DND-41 (cell line): ENCODE measurements at regions not wholly inside any gene's neighbourhood (a gene's known extent, or its start where the extent isn't known, plus 50 kb on each side); places are given as distances from the start of the nearest gene placed in this dataset.

Experiments
- ATAC-seq: fragments of 200-7000 bp; cut with Tn5 transposase; 3 replicates; pipeline ENCODE4 v1.9.1; 2021; ENCODE audit warnings: low read depth; ENCODE audit not compliant: insufficient read depth
- DNase-seq: peaks from one replicate; pipeline ENCODE4 v3.0.0-alpha.2; 2020
- H2AFZ ChIP-seq: 2 replicates; pipeline ENCODE4 v1.6.0; 2012; ENCODE audit warnings: low read depth, low read length
- H3K27ac ChIP-seq: 2 replicates; pipeline ENCODE4 v1.5.1; 2012; ENCODE audit warnings: low read length, inconsistent platforms
- H3K27me3 ChIP-seq: fragments of 200-600 bp; sonication (generic); 2 replicates; pipeline ENCODE4 v1.6.0; 2012; ENCODE audit warnings: low read length, mild to moderate bottlenecking, inconsistent platforms; ENCODE audit not compliant: insufficient read depth, poor library complexity
- H3K36me3 ChIP-seq: 2 replicates; pipeline ENCODE4 v1.5.1; 2012; ENCODE audit warnings: low read length, inconsistent platforms; ENCODE audit not compliant: insufficient read depth
- H3K4me1 ChIP-seq: 2 replicates; pipeline ENCODE4 v1.5.1; 2012; ENCODE audit warnings: mild to moderate bottlenecking, low read length; ENCODE audit not compliant: insufficient read depth
- H3K4me2 ChIP-seq: 2 replicates; pipeline ENCODE4 v1.6.0; 2012; ENCODE audit warnings: mild to moderate bottlenecking, moderate library complexity, low read length, inconsistent platforms; ENCODE audit not compliant: insufficient read depth
- H3K4me3 ChIP-seq, 2 experiments: fragments of 200-600 bp in 1 of 2; shearing (Covaris generic) in 1 of 2; 2 replicates each; pipeline ENCODE4 v1.5.1; 2012 to 2016; ENCODE audit warnings: inconsistent platforms in 2 of 2, low read length in 2 of 2, mild to moderate bottlenecking in 2 of 2, low read depth in 1 of 2, moderate library complexity in 1 of 2
- H3K79me2 ChIP-seq: 2 replicates; pipeline ENCODE4 v1.6.0; 2012; ENCODE audit warnings: low read length, inconsistent platforms; ENCODE audit not compliant: insufficient read depth
- H3K9ac ChIP-seq: 2 replicates; pipeline ENCODE4 v1.6.0; 2012; ENCODE audit warnings: low read depth, mild to moderate bottlenecking, inconsistent platforms, low read length, moderate library complexity
- H3K9me3 ChIP-seq: 2 replicates; pipeline ENCODE4 v1.5.1; 2012; ENCODE audit warnings: low read length, moderate library complexity, mild to moderate bottlenecking, inconsistent platforms; ENCODE audit not compliant: insufficient read depth, severe bottlenecking
- H4K20me1 ChIP-seq: 2 replicates; pipeline ENCODE4 v1.6.0; 2012; ENCODE audit warnings: low read length; ENCODE audit not compliant: insufficient read depth
- CTCF ChIP-seq: IDR thresholded peaks from 2 replicates; pipeline ENCODE4 v1.5.1; 2012; ENCODE audit warnings: borderline replicate concordance, low read length, moderate library complexity, mild to moderate bottlenecking; ENCODE audit not compliant: poor library complexity, severe bottlenecking; ENCODE audit errors: extremely low read depth
- EZH2 ChIP-seq: IDR thresholded peaks from 3 replicates; pipeline ENCODE4 v1.6.1; 2012; ENCODE audit warnings: borderline replicate concordance, low read depth, mild to moderate bottlenecking, moderate library complexity, low read length, inconsistent platforms; ENCODE audit not compliant: severe bottlenecking

DNA sequence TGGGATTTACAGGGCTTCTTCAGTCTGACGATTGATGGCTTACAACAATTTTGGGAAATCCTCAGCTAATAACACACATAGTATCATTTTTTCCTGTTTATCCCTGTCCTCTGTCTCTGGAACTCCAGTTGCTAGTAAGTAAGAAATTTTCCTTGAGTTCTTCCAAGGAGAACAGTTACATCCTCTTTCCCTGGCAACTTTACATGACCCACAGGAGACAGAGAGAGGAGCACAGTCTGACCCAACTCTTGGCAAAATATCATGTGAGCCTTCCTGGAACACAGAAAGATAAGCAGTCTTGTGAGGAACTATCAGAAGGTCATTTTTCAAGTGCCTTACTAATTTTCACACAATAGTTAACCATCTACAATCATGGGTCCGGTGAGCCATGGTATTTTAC, 578.7 kb upstream of the PABPC4L start:
- H3K9me3 ChIP-seq, result peaks cover 3% of the 10 kb centered on the region
- TF ChIP-seq EZH2 (no peak), CTCF (no peak)
- H3K36me3 ChIP-seq, result no peaks in the 10 kb centered on the region
- no peak overlapping the region for H3K4me2 ChIP-seq
- H3K27ac ChIP-seq, result no peak overlapping the region
- H4K20me1 ChIP-seq, result no peaks in the 10 kb centered on the region
- no peaks in the 10 kb centered on the region for H3K79me2 ChIP-seq
- H3K27me3 ChIP-seq, result no peaks in the 10 kb centered on the region
- no peaks in the 10 kb centered on the region for H3K4me1 ChIP-seq
- no peak overlapping the region for H3K9ac ChIP-seq
- ATAC-seq, result no peak
- no peak overlapping the region for H3K4me3 ChIP-seq
- no peak for DNase-seq
- peak overlapping the region; percentile 44 for H2AFZ ChIP-seq

DNA sequence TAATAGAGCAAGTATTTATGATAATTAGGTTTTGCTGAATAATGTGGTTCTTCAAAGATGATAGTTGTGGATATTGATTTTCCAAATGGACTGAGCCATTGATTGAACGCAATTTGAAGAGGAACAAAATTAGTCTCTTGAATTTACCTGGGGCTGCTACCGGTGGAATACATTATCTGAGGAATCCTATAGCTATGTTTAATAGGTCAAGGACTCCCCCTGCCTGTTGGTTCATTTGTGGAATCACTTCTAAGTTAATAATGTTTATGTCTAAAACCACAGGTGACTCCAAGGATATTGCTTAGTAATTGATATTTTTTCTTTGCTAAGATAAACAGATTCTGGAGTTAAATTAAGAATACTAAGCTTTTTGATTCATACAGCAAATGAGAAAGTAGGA, 576.0 kb upstream of the PABPC4L start:
- no peak for DNase-seq
- H3K4me2 ChIP-seq, result no peak overlapping the region
- H3K27me3 ChIP-seq, result no peaks in the 10 kb centered on the region

DNA sequence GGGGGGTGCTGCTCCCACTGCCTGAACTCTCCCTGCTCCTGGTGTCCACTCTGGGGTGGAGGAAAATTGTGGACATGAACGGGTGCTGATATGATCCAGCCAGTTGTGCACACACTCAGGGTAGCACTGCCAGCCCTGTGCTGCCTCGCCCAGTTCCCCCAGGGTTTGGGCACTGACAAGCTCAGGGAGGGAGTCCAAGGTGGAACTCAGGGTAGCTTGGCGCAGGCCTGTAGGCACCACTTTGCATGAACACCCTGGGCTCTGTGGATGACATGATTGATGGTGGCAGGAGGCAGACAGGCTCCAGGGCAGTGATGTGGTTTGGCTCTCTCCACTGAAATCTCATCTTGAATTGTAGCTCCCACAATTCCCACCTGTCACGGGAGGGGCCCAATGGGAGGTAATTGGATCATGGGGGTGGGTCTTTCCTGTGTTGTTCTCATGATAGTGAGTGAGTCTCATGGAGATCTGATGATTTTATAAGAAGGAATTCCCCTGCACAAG, 572.0 kb upstream of the PABPC4L start:
- no peak overlapping the region for H3K4me3 ChIP-seq
- no peaks in the 10 kb centered on the region for H3K27me3 ChIP-seq
- DNase-seq (no peak), ATAC-seq (no peak)
- no peak overlapping the region for H3K27ac ChIP-seq
- TF ChIP-seq EZH2 (no peak), CTCF (no peak)
- no peak overlapping the region for H2AFZ ChIP-seq
- H3K4me1 ChIP-seq, result no peaks in the 10 kb centered on the region
- H3K36me3 ChIP-seq, result no peaks in the 10 kb centered on the region
- H3K4me2 ChIP-seq, result no peak overlapping the region
- peaks cover 16% of the 10 kb centered on the region for H3K9me3 ChIP-seq
- H3K9ac ChIP-seq, result no peak overlapping the region
- no peaks in the 10 kb centered on the region for H3K79me2 ChIP-seq
- H4K20me1 ChIP-seq, result no peaks in the 10 kb centered on the region

More for the DNA sequence above, 576.0 kb upstream of the PABPC4L start:
- Histone ChIP-seq H3K27ac (no peak overlapping the region), H3K4me3 (no peak overlapping the region), H4K20me1 (no peaks in the 10 kb centered on the region), H3K79me2 (no peaks in the 10 kb centered on the region), H3K36me3 (no peaks in the 10 kb centered on the region), H2AFZ (no peak overlapping the region), H3K4me1 (no peaks in the 10 kb centered on the region), H3K9me3 (peaks cover 16% of the 10 kb centered on the region), H3K9ac (no peak overlapping the region)
- TF ChIP-seq EZH2, result no peak
- peak; percentile 40 for TF ChIP-seq CTCF
- no peak for ATAC-seq

- no peaks in the 10 kb centered on the region for H3K27me3 ChIP-seq
- ATAC-seq, result no peak
- no peaks in the 10 kb centered on the region for H3K36me3 ChIP-seq
- H4K20me1 ChIP-seq, result no peaks in the 10 kb centered on the region
- no peaks in the 10 kb centered on the region for H3K79me2 ChIP-seq
- H3K4me3 ChIP-seq, result no peak overlapping the region
- no peak overlapping the region for H2AFZ ChIP-seq
- H3K4me2 ChIP-seq, result no peak overlapping the region
- no peak for DNase-seq
- no peaks in the 10 kb centered on the region for H3K4me1 ChIP-seq
- H3K9me3 ChIP-seq, result no peaks in the 10 kb centered on the region
- no peak for TF ChIP-seq EZH2
- peak; percentile 30 for TF ChIP-seq CTCF
- no peak overlapping the region for H3K27ac ChIP-seq
- no peak overlapping the region for H3K9ac ChIP-seq
Observed at GRCh38 chr4:134762053-134762452, 560.5 kb upstream of the PABPC4L start.
